ENCODE measurements at regions not wholly inside any gene's neighbourhood (a gene's known extent, or its start where the extent isn't known, plus 50 kb on each side); places are given as distances from the start of the nearest gene placed in this dataset.

DNA sequence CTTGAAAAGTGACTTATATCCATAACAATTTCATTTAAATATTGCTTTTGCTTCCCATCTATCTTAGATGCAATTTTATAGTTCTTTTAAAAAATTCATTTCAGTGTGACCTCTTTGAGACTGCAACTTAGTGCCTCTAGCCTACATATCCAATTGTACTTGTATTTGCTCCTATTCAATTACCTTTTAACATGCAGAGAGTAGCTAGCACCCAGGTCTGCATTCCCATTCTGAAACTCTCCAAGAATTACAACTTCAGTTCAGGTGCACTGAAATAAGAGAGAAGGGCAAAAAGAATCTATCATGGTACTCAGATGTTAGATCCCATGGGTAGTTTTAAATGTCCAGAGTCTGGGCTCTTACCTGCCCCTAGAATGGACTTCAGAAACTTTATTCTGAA is 765.4 kb upstream of the SLC35B3 start:
- TF ChIP-seq, protein P1, sequence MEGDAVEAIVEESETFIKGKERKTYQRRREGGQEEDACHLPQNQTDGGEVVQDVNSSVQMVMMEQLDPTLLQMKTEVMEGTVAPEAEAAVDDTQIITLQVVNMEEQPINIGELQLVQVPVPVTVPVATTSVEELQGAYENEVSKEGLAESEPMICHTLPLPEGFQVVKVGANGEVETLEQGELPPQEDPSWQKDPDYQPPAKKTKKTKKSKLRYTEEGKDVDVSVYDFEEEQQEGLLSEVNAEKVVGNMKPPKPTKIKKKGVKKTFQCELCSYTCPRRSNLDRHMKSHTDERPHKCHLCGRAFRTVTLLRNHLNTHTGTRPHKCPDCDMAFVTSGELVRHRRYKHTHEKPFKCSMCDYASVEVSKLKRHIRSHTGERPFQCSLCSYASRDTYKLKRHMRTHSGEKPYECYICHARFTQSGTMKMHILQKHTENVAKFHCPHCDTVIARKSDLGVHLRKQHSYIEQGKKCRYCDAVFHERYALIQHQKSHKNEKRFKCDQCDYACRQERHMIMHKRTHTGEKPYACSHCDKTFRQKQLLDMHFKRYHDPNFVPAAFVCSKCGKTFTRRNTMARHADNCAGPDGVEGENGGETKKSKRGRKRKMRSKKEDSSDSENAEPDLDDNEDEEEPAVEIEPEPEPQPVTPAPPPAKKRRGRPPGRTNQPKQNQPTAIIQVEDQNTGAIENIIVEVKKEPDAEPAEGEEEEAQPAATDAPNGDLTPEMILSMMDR (conservative IDR thresholded peaks at IDR 0.05; ENCODE audit: low read depth, low read length): no peak
- no peak for TF ChIP-seq EZH2 (IDR thresholded peaks at IDR 0.05; ENCODE audit: borderline replicate concordance, low read depth, low read length, poor library complexity, severe bottlenecking)

Data from A673 (cell line).